ENCODE measurements at regions not wholly inside any gene's neighbourhood (a gene's known extent, or its start where the extent isn't known, plus 50 kb on each side); places are given as distances from the start of the nearest gene placed in this dataset.

- Histone ChIP-seq H3K9me3 (replicated peaks in 1 of 3) (no peaks in the 10 kb centered on the region), H3K36me3 (replicated peaks in 1 of 2) (no peaks in the 10 kb centered on the region), H3K4me1 (replicated peaks in 1 of 2) (no peaks in the 10 kb centered on the region), H3K27ac (no peak overlapping the region), H3K4me3 (no peak overlapping the region), H3K27me3 (no peaks in the 10 kb centered on the region)
- 46 to 71% (median 54%) methylated on average over 3 of the region's 3 CpGs for WGBS, 4 donors
- intact Hi-C loops (cut with DNase I), result no loop called here
- DNase-seq, result no peak
- TF ChIP-seq CTCF (IDR thresholded peaks at IDR 0.05) (no peak), POLR2A (IDR thresholded peaks at IDR 0.05) (no peak)
These were observed 672.9 kb upstream of the ACVR2A start for GRCh38 chr2:147171941-147172340.

GRCh38 chr2:147170932-147171331 is 673.9 kb upstream of the ACVR2A start:
- no peak for DNase-seq
- no peak for TF ChIP-seq CTCF (IDR thresholded peaks at IDR 0.05)
- TF ChIP-seq POLR2A (IDR thresholded peaks at IDR 0.05), result no peak
- H3K27me3 ChIP-seq, result no peaks in the 10 kb centered on the region
- H3K36me3 ChIP-seq (replicated peaks in 1 of 2), result no peaks in the 10 kb centered on the region
- H3K9me3 ChIP-seq (replicated peaks in 1 of 3), result no peaks in the 10 kb centered on the region
- intact Hi-C loops (cut with DNase I), result no loop called here
- 79 to 95% (median 91%) methylated on average over 1 of the region's 1 CpG for WGBS, 4 donors
- H3K27ac ChIP-seq, result no peak overlapping the region
- H3K4me1 ChIP-seq (replicated peaks in 1 of 2), result no peaks in the 10 kb centered on the region
- no peak overlapping the region for H3K4me3 ChIP-seq

- Histone ChIP-seq H3K4me3 (no peak overlapping the region), H3K27ac (no peak overlapping the region), H3K27me3 (no peaks in the 10 kb centered on the region), H3K36me3 (replicated peaks in 1 of 2) (no peaks in the 10 kb centered on the region), H3K9me3 (replicated peaks in 1 of 3) (no peaks in the 10 kb centered on the region), H3K4me1 (replicated peaks in 1 of 2) (no peaks in the 10 kb centered on the region)
- WGBS, 4 donors, result 27 to 47% (median 40%) methylated on average over 2 of the region's 2 CpGs
- no peak for TF ChIP-seq POLR2A (IDR thresholded peaks at IDR 0.05)
- TF ChIP-seq CTCF (IDR thresholded peaks at IDR 0.05), result no peak
- no peak for DNase-seq
- intact Hi-C loops (cut with DNase I), result no loop called here
These were observed 679.0 kb upstream of the ACVR2A start for GRCh38 chr2:147165697-147166382.

- intact Hi-C loops (cut with DNase I), result no loop called here
- Histone ChIP-seq H3K27ac (no peak overlapping the region), H3K9me3 (replicated peaks in 1 of 3) (no peaks in the 10 kb centered on the region), H3K4me1 (replicated peaks in 1 of 2) (no peaks in the 10 kb centered on the region), H3K27me3 (no peaks in the 10 kb centered on the region), H3K36me3 (replicated peaks in 1 of 2) (no peaks in the 10 kb centered on the region), H3K4me3 (no peak overlapping the region)
- 78 to 91% (median 88%) methylated on average over 1 to 4 of the region's 4 CpGs for WGBS, 4 donors
- no peak for DNase-seq
- TF ChIP-seq POLR2A (IDR thresholded peaks at IDR 0.05) (no peak), CTCF (IDR thresholded peaks at IDR 0.05) (no peak)
These were observed 680.3 kb upstream of the ACVR2A start for GRCh38 chr2:147164563-147164962.
